Kidney (tissue), 13 donors: ENCODE measurements at regions not wholly inside any gene's neighbourhood (a gene's known extent, or its start where the extent isn't known, plus 50 kb on each side); places are given as distances from the start of the nearest gene placed in this dataset.

Experiments used
- DNase-seq, 5 donors: peaks; one replicate each; pipeline ENCODE4 v3.0.0-alpha.2; 2013 to 2020
- FAIRE-seq: peaks from 2 replicates; lab custom pipeline; 2012; peaks lifted over from hg19 to GRCh38; lab: Jason Lieb, UNC
- H3K27ac ChIP-seq, 2 donors: one replicate each; pipeline ENCODE4 v1.7.0; 2013; ENCODE audit warnings: low read depth in 2 of 2, low read length in 2 of 2, inconsistent platforms in 1 of 2
- H3K27me3 ChIP-seq: one replicate; pipeline ENCODE4 v1.7.1; 2013; ENCODE audit warnings: low read length, inconsistent platforms; ENCODE audit not compliant: control insufficient read depth, insufficient read depth
- H3K36me3 ChIP-seq, 3 donors: one replicate each; pipeline versions ENCODE4 v1.7.0 to v1.7.1; 2013; ENCODE audit warnings: low read length in 3 of 3, control low read depth in 1 of 3, inconsistent platforms in 1 of 3; ENCODE audit not compliant: insufficient read depth in 3 of 3, control insufficient read depth in 2 of 3
- H3K4me1 ChIP-seq, 3 donors: one replicate each; pipeline versions ENCODE4 v1.7.0 to v1.7.1; 2013; ENCODE audit warnings: low read length in 3 of 3, inconsistent platforms in 1 of 3, low read depth in 1 of 3; ENCODE audit not compliant: control insufficient read depth in 2 of 3, insufficient read depth in 2 of 3
- H3K4me3 ChIP-seq, 3 donors: one replicate each; pipeline versions ENCODE4 v1.7.0 to v1.8.1; 2013; ENCODE audit warnings: low read length in 3 of 3, control low read depth in 1 of 3, inconsistent platforms in 1 of 3
- H3K9ac ChIP-seq, 3 donors: one replicate each; pipeline versions ENCODE4 v1.7.0 to v1.7.1; 2013; ENCODE audit warnings: low read length in 3 of 3, control low read depth in 1 of 3, inconsistent platforms in 1 of 3
- H3K9me3 ChIP-seq, 3 donors: one replicate each; pipeline versions ENCODE4 v1.7.0 to v1.7.1; 2013; ENCODE audit warnings: low read length in 3 of 3, control low read depth in 1 of 3, inconsistent platforms in 1 of 3; ENCODE audit not compliant: control insufficient read depth in 2 of 3, insufficient read depth in 1 of 3
- CTCF ChIP-seq: IDR thresholded peaks from 3 replicates; pipeline ENCODE4 v1.5.1; 2012; ENCODE audit warnings: mild to moderate bottlenecking, moderate library complexity, borderline replicate concordance; ENCODE audit not compliant: insufficient read depth; ENCODE audit errors: extremely low read depth
- intact Hi-C: fragments of 100-400 bp; cut with DNase I; formaldehyde crosslinking; loops from one replicate; pipeline ENCODE4 v1.11.1; 2022
- donor health status: control.
- donor health status: control.
- donor health status: control.
- donor health status: control.
- donor health status: control.
- donor health status: DM: yes; HTN: yes; CAD: no.
- donor health status: Normal renal cell carcinoma (clear cell type).

GRCh38 chr9:4435197-4435596 is 55.1 kb upstream of the SLC1A1 start:
- H3K4me1 ChIP-seq = peaks cover 0 to 10% (median 0%) of the 10 kb centered on the region in 3 donors
- H3K27me3 ChIP-seq = no peaks in the 10 kb centered on the region
- H3K36me3 ChIP-seq = no peaks in the 10 kb centered on the region
- no peak for DNase-seq
- no peak overlapping the region for H3K4me3 ChIP-seq
- intact Hi-C loops = no loop called here
- H3K9ac ChIP-seq = no peak overlapping the region
- no peak overlapping the region for H3K27ac ChIP-seq
- FAIRE-seq = no peak
- TF ChIP-seq CTCF = no peak
- peaks cover 0 to 5% (median 0%) of the 10 kb centered on the region in 3 donors for H3K9me3 ChIP-seq

DNA sequence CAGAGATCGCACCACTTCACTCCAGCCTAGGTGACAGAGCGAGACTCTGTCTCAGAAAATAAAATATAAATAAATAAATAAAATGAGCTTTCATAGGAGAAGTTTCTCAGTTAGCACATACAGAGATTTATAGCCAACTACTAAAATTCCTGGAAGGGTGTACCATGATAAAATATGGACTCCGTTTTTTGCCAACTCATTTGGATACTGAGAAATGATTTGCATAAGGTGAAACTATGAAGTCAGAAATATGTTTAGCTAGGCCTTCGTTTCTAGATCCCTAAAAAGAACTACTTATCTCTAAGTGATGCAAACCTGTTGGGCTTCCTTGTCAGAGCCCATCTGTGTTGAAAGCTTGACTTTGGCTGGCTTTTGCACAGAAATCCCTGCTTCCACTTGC is 56.9 kb upstream of the SLC1A1 start:
- FAIRE-seq (no peak), DNase-seq (no peak)
- peaks cover 0 to 10% (median 0%) of the 10 kb centered on the region in 3 donors for H3K4me1 ChIP-seq
- H3K9ac ChIP-seq = no peak overlapping the region
- intact Hi-C loops = no loop called here
- H3K27ac ChIP-seq = no peak overlapping the region
- H3K9me3 ChIP-seq = no peaks in the 10 kb centered on the region
- H3K4me3 ChIP-seq = no peak overlapping the region
- no peak for TF ChIP-seq CTCF
- H3K27me3 ChIP-seq = no peaks in the 10 kb centered on the region
- H3K36me3 ChIP-seq = no peaks in the 10 kb centered on the region

- no peaks in the 10 kb centered on the region for H3K36me3 ChIP-seq
- no peaks in the 10 kb centered on the region for H3K9me3 ChIP-seq
- FAIRE-seq = no peak
- H3K4me1 ChIP-seq = peaks cover 0 to 10% (median 0%) of the 10 kb centered on the region in 3 donors
- H3K4me3 ChIP-seq = no peak overlapping the region
- no peak for TF ChIP-seq CTCF
- H3K27ac ChIP-seq = peak overlapping the region in 1 of 2 donors; percentile 20
- intact Hi-C loops = no loop called here
- DNase-seq = no peak
- no peak overlapping the region for H3K9ac ChIP-seq
- H3K27me3 ChIP-seq = no peaks in the 10 kb centered on the region
Measured at GRCh38 chr9:4430432-4431261, 59.6 kb upstream of the SLC1A1 start.
